Smooth muscle cell (in vitro differentiated cells): ENCODE measurements at regions not wholly inside any gene's neighbourhood (a gene's known extent, or its start where the extent isn't known, plus 50 kb on each side); places are given as distances from the start of the nearest gene placed in this dataset.
A peak's percentile ranks its signal among the peaks of the same experiment; 100 is the strongest.

Source experiments
- DNase-seq: peaks from one replicate; lab custom pipeline; 2025; ENCODE audit not compliant: unreplicated experiment; lab: John Stamatoyannopoulos, UW
- H2AFZ ChIP-seq: fragments of 200-600 bp; sonication (generic); 2 replicates; pipeline ENCODE4 v1.6.0; 2016; ENCODE audit warnings: antibody characterized with exemption, low read depth, mild to moderate bottlenecking
- H3F3A ChIP-seq: fragments of 200-600 bp; sonication (generic); 2 replicates; pipeline ENCODE4 v1.6.0; 2017; ENCODE audit warnings: antibody characterized with exemption, low read depth
- H3K27ac ChIP-seq: fragments of 200-600 bp; sonication (generic); 2 replicates; pipeline ENCODE4 v1.5.1; 2016; ENCODE audit warnings: low read depth, mild to moderate bottlenecking
- H3K27me3 ChIP-seq: fragments of 200-600 bp; sonication (generic); 2 replicates; pipeline ENCODE4 v1.6.1; 2016; ENCODE audit warnings: low read depth, mild to moderate bottlenecking
- H3K36me3 ChIP-seq: fragments of 200-600 bp; sonication (generic); 2 replicates; pipeline ENCODE4 v1.5.1; 2016; ENCODE audit warnings: low read depth
- H3K4me1 ChIP-seq: fragments of 200-600 bp; sonication (generic); 2 replicates; pipeline ENCODE4 v1.5.1; 2016; ENCODE audit warnings: low read depth
- H3K4me2 ChIP-seq: fragments of 200-600 bp; sonication (generic); 2 replicates; pipeline ENCODE4 v1.6.0; 2016; ENCODE audit warnings: mild to moderate bottlenecking
- H3K4me3 ChIP-seq: fragments of 200-600 bp; sonication (generic); 2 replicates; pipeline ENCODE4 v1.5.1; 2016; ENCODE audit warnings: mild to moderate bottlenecking
- H3K79me2 ChIP-seq: fragments of 200-600 bp; sonication (generic); 2 replicates; pipeline ENCODE4 v1.6.0; 2016; ENCODE audit warnings: low read depth, mild to moderate bottlenecking
- H3K9ac ChIP-seq: fragments of 200-600 bp; sonication (generic); 2 replicates; pipeline ENCODE4 v1.6.0; 2016; ENCODE audit warnings: low read depth
- H3K9me3 ChIP-seq: fragments of 200-600 bp; sonication (generic); replicated peaks from 2 replicates; pipeline ENCODE4 v1.5.1; 2016; ENCODE audit warnings: low read depth
- H4K20me1 ChIP-seq: fragments of 200-600 bp; sonication (generic); 2 replicates; pipeline ENCODE4 v1.6.0; 2016; ENCODE audit warnings: low read depth
- CTCF ChIP-seq: fragments of 200-600 bp; sonication (generic); IDR thresholded peaks from 2 replicates; pipeline ENCODE4 v1.5.1; 2017; ENCODE audit warnings: borderline replicate concordance, mild to moderate bottlenecking, antibody characterized with exemption; ENCODE audit not compliant: insufficient read depth, poor library complexity, severe bottlenecking
- WGBS: methylation state at CpG from one replicate; pipeline ENCODE4 v1.1.7; 2016; ENCODE audit warnings: low lambda C conversion rate; 5-methylcytosine and 5-hydroxymethylcytosine counted together

- Histone ChIP-seq H3K9ac (no peak overlapping the region), H2AFZ (no peak overlapping the region), H3K79me2 (no peaks in the 10 kb centered on the region), H3F3A (no peaks in the 10 kb centered on the region), H4K20me1 (no peaks in the 10 kb centered on the region), H3K27ac (no peak overlapping the region), H3K4me1 (no peaks in the 10 kb centered on the region), H3K4me2 (no peak overlapping the region), H3K36me3 (no peaks in the 10 kb centered on the region), H3K4me3 (no peak overlapping the region), H3K27me3 (no peaks in the 10 kb centered on the region), H3K9me3 (no peaks in the 10 kb centered on the region)
- no peak for TF ChIP-seq CTCF
- 95% methylated on average over 5 of the region's 5 CpGs for WGBS
- no peak for DNase-seq
Measured at GRCh38 chr5:112528928-112529327, 109.9 kb upstream of the EPB41L4A start.

DNA sequence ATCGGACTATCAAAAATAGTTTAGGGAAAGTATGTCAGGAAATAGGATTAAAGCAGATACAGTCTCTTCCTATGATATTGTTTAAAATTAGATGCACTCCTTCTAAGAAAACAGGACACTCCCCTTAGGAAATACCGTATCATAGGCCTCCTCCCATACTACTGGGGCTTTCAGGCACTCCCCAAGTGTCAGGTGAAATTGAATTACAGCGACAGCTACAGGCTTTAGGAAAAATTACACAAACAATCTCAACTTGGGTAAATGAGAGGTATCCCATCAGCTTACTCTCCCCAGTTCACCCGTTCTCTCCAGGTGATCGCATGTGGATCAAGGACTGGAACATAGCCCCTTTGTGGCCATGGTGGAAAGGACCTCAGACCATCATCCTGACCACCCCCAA, 110.4 kb upstream of the EPB41L4A start:
- Histone ChIP-seq H3K9ac (no peak overlapping the region), H3K9me3 (no peaks in the 10 kb centered on the region), H3K36me3 (no peaks in the 10 kb centered on the region), H3F3A (no peaks in the 10 kb centered on the region), H4K20me1 (no peaks in the 10 kb centered on the region), H3K4me1 (no peaks in the 10 kb centered on the region), H3K4me3 (no peak overlapping the region), H2AFZ (no peak overlapping the region), H3K4me2 (no peak overlapping the region), H3K27me3 (no peaks in the 10 kb centered on the region), H3K79me2 (no peaks in the 10 kb centered on the region), H3K27ac (no peak overlapping the region)
- DNase-seq: no peak
- peak; percentile 29 for TF ChIP-seq CTCF
- 49% methylated on average over 4 of the region's 5 CpGs for WGBS

DNA sequence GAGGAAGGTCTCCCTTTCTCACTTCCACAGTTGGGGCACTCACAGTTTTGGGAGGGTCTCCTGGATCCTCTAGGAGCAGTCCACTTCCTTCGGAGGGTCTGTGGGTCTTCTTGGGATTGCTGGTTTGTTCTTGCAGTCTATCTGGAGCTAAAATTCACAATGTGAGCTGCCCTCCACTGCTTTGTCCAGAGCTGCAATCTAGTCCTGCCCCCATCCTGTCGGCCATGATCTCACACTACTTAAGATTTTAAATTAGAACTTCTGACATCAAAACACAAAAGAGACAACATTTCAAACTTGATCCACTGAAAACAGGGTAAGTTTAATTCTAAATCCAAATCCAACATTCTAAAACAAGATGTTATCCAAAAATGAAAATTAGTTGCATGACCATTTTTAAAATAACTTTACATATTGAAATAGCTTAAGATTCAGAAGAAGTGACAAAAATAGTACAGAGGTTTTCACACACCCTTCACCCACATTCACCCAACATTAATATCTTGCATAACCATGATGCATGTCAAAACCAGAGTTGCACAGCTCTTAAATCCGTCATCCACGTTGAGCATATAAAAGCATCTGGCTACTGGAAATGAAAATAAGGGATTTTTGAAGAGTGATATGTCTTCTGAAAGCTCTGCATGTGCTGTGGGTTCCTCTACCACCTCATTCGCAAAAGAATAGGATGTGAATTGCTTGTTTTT, 113.7 kb upstream of the EPB41L4A start:
- H3K9ac ChIP-seq: no peak overlapping the region
- no peak overlapping the region for H2AFZ ChIP-seq
- H4K20me1 ChIP-seq: no peaks in the 10 kb centered on the region
- 78% methylated on average over 5 of the region's 5 CpGs for WGBS
- no peaks in the 10 kb centered on the region for H3K79me2 ChIP-seq
- no peaks in the 10 kb centered on the region for H3K9me3 ChIP-seq
- H3K4me1 ChIP-seq: no peaks in the 10 kb centered on the region
- H3K4me3 ChIP-seq: no peak overlapping the region
- no peak for TF ChIP-seq CTCF
- no peaks in the 10 kb centered on the region for H3K27me3 ChIP-seq
- no peaks in the 10 kb centered on the region for H3K36me3 ChIP-seq
- no peak overlapping the region for H3K27ac ChIP-seq
- H3K4me2 ChIP-seq: no peak overlapping the region
- no peak for DNase-seq
- no peaks in the 10 kb centered on the region for H3F3A ChIP-seq

- TF ChIP-seq CTCF: no peak
- Histone ChIP-seq H3K9me3 (no peaks in the 10 kb centered on the region), H3K9ac (no peak overlapping the region), H3K4me3 (no peak overlapping the region), H2AFZ (no peak overlapping the region), H3K79me2 (no peaks in the 10 kb centered on the region), H3K4me2 (no peak overlapping the region), H3F3A (no peaks in the 10 kb centered on the region), H3K27me3 (no peaks in the 10 kb centered on the region), H3K36me3 (no peaks in the 10 kb centered on the region), H4K20me1 (no peaks in the 10 kb centered on the region), H3K4me1 (no peaks in the 10 kb centered on the region), H3K27ac (no peak overlapping the region)
- 43% methylated on average over 1 of the region's 1 CpG for WGBS
- no peak for DNase-seq
Measured at GRCh38 chr5:112533362-112533761, 114.3 kb upstream of the EPB41L4A start.
